Stomach (tissue), 4 donors: ENCODE measurements at regions not wholly inside any gene's neighbourhood (a gene's known extent, or its start where the extent isn't known, plus 50 kb on each side); places are given as distances from the start of the nearest gene placed in this dataset.

Experiments used
- CTCF ChIP-seq, 7 experiments: fragments of 450-650 bp in 4 of 7; fragments of 200-600 bp in 3 of 7; sonication (generic) in 3 of 7; IDR thresholded peaks; one replicate each; pipeline ENCODE4 v1.5.1; 2016 to 2019; ENCODE audit warnings: antibody characterized with exemption in 7 of 7, control low read depth in 2 of 7, mild to moderate bottlenecking in 1 of 7
- POLR2A ChIP-seq, 4 donors: fragments of 450-650 bp; IDR thresholded peaks; one replicate each; pipeline ENCODE4 v1.6.1; 2016; ENCODE audit warnings: antibody characterized with exemption in 4 of 4, control low read depth in 2 of 4, mild to moderate bottlenecking in 1 of 4, moderate library complexity in 1 of 4
- POLR2AphosphoS5 ChIP-seq, 3 donors: sonication (generic); formaldehyde crosslinking; IDR thresholded peaks; one replicate each; pipeline ENCODE4 v1.6.1; 2016; ENCODE audit warnings: antibody characterized with exemption in 3 of 3

GRCh38 chr5:53783624-53784228 is 223.3 kb downstream of the NDUFS4 start:
- TF ChIP-seq POLR2AphosphoS5 (IDR thresholded peaks at IDR 0.05) (no peak), CTCF (IDR thresholded peaks at IDR 0.05) (no peak), POLR2A (IDR thresholded peaks at IDR 0.05) (no peak)
